ENCODE measurements at regions not wholly inside any gene's neighbourhood (a gene's known extent, or its start where the extent isn't known, plus 50 kb on each side); places are given as distances from the start of the nearest gene placed in this dataset.

- Histone ChIP-seq H3K36me3 (ENCODE audit: control insufficient read depth, insufficient read depth, low read length) (no peaks in the 10 kb centered on the region), H3K27ac (ENCODE audit: low read length) (no peak overlapping the region), H3K4me3 (ENCODE audit: low read depth in 2 of 2, low read length in 2 of 2) (no peak overlapping the region), H3K27me3 (ENCODE audit: control insufficient read depth, insufficient read depth, low read length) (no peaks in the 10 kb centered on the region), H3K4me1 (ENCODE audit: control insufficient read depth, insufficient read depth, low read length) (no peaks in the 10 kb centered on the region), H3K9me3 (ENCODE audit: control insufficient read depth, insufficient read depth, low read depth, low read length) (no peaks in the 10 kb centered on the region)
- ATAC-seq (no peak), DNase-seq (ENCODE audit: low read depth, low spot score) (no peak)
- TF ChIP-seq REST (IDR thresholded peaks at IDR 0.05; ENCODE audit: insufficient read depth in 1 of 2, low read depth in 2 of 2, low read length in 1 of 2): no peak
- TF ChIP-seq POLR2AphosphoS5 (IDR thresholded peaks at IDR 0.05; ENCODE audit: low read depth, low read length): no peak
- TF ChIP-seq CTCF (IDR thresholded peaks at IDR 0.05): no peak
- no peak for TF ChIP-seq SIN3A (IDR thresholded peaks at IDR 0.05; ENCODE audit: borderline replicate concordance, insufficient read depth, low read depth, low read length)
- no peak for TF ChIP-seq TCF7L2 (IDR thresholded peaks at IDR 0.05; ENCODE audit: low read depth, low read length)
- ChIA-PET CTCF (no interaction called here), POLR2A (no interaction called here)
- no TSS peak for BruUV-seq (replicated peaks)
- intact Hi-C loops (cut with micrococcal nuclease; ENCODE audit: unreplicated experiment) (no loop called here), in situ Hi-C loops (cut with HindIII; ENCODE audit: low pct_unique_long_range_greater_than_20kb, low sequenced_read_pairs) (no loop called here)
Measured at GRCh38 chr2:142742371-142743214, 134.9 kb upstream of the KYNU start.

DNA sequence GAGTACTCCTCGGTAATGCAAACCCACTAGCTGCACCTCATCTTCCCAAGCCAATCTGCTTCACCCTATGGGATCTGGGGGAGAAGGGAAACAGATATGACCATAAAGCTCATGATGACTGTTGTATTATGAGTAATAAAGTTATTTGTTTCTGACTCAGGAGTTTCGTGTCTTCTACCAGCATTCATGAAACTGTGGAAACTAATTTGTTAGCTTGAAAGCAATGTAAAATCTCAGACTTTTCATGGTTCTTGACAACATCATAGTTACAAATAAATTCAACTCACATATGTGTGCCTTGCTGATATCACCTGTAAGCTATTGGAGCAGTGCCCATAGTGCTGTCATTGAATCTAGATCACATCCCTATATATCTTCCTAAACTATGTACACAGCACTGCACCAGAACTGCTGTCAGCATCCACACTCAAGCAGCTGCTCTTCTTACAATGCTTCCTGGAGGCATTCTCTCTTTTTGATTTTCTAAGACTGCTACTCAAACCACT, 135.6 kb upstream of the KYNU start:
- BruUV-seq (replicated peaks): no TSS peak
- Histone ChIP-seq H3K4me1 (ENCODE audit: control insufficient read depth, insufficient read depth, low read length) (no peaks in the 10 kb centered on the region), H3K27ac (ENCODE audit: low read length) (no peak overlapping the region), H3K9me3 (ENCODE audit: control insufficient read depth, insufficient read depth, low read depth, low read length) (no peaks in the 10 kb centered on the region), H3K4me3 (ENCODE audit: low read depth in 2 of 2, low read length in 2 of 2) (no peak overlapping the region), H3K36me3 (ENCODE audit: control insufficient read depth, insufficient read depth, low read length) (no peaks in the 10 kb centered on the region), H3K27me3 (ENCODE audit: control insufficient read depth, insufficient read depth, low read length) (no peaks in the 10 kb centered on the region)
- ATAC-seq (no peak), DNase-seq (ENCODE audit: low read depth, low spot score) (no peak)
- intact Hi-C loops (cut with micrococcal nuclease; ENCODE audit: unreplicated experiment) (no loop called here), in situ Hi-C loops (cut with HindIII; ENCODE audit: low pct_unique_long_range_greater_than_20kb, low sequenced_read_pairs) (no loop called here)
- CTCF ChIA-PET: no interaction called here
- TF ChIP-seq CTCF (IDR thresholded peaks at IDR 0.05) (no peak), POLR2AphosphoS5 (IDR thresholded peaks at IDR 0.05; ENCODE audit: low read depth, low read length) (no peak), TCF7L2 (IDR thresholded peaks at IDR 0.05; ENCODE audit: low read depth, low read length) (no peak), SIN3A (IDR thresholded peaks at IDR 0.05; ENCODE audit: borderline replicate concordance, insufficient read depth, low read depth, low read length) (no peak), REST (IDR thresholded peaks at IDR 0.05; ENCODE audit: insufficient read depth in 1 of 2, low read depth in 2 of 2, low read length in 1 of 2) (no peak)
- POLR2A ChIA-PET: no interaction called here
